Middle frontal gyrus (tissue), 1 donor: ENCODE measurements at regions not wholly inside any gene's neighbourhood (a gene's known extent, or its start where the extent isn't known, plus 50 kb on each side); places are given as distances from the start of the nearest gene placed in this dataset.
A peak's percentile ranks its signal among the peaks of the same experiment; 100 is the strongest.

Experiments
- DNase-seq: peaks from one replicate; pipeline ENCODE4 v3.0.0-alpha.2; 2015; ENCODE audit warnings: low spot score; ENCODE audit errors: extremely low spot score

- DNase-seq: no peak
Measured at GRCh38 chr2:206845877-206846276, 80.5 kb downstream of the FASTKD2 start.

DNA sequence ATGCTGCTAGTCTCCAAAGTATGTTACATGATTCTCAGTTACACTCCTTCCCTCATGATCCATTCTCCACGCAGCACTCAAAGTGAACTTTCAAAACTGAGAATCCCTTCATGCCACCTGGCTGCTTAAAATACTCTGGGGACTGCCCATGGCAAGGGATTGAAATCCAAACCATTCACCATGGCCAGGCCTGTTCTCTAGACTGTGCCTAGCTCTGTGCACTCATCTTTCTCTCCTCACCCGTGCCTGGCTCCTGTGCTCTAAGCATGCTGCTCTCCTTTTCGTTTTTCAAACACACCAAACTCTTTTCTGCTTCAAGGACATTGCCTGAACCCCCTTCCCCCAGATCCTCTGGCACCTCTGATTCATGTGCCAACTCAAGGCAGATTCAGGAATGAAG is 80.9 kb downstream of the FASTKD2 start:
- no peak for DNase-seq

DNA sequence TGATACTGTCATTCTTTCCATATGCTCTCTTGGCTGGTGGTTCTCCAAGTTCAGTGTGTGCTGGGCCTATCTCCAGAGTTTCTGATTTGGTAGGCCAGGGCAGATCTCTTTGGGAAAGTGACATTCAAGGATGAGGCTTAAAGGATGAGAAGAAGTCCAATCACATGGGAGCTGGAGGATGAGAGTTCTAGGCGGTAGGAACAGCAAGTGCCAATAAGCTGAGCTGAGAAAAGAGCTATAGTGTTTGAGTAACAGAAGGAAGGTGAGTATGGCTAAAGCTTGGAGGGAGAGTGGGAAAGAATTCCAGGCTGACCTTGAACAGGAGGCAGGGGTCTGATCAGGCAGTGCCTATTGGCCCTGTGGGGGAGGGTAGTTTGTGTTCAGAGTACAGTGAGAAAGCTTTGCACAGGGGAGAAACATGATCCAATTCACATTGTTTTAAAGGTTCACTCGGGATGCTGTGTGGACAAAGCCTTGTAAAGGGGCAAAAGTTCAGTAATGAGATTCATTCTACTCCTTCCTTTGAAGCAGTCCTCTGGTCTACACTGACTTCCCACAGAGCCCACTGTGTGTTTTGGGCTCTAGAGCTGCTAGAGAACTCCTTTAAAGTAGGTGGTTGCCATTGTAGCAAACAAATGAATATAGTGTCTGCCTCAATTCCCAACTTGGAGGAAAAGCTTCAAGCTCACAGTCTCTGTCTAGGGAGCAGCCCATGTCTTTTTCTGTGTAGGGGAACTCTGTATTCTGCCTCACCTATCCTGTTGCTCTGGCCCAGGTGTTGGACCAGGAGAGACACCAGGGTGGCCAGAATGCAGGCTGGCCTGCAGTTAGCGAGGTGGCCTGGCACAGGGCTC is 81.8 kb downstream of the FASTKD2 start:
- no peak for DNase-seq

- no peak for DNase-seq
Measured at GRCh38 chr2:206850369-206850768, 85.0 kb downstream of the FASTKD2 start.

DNA sequence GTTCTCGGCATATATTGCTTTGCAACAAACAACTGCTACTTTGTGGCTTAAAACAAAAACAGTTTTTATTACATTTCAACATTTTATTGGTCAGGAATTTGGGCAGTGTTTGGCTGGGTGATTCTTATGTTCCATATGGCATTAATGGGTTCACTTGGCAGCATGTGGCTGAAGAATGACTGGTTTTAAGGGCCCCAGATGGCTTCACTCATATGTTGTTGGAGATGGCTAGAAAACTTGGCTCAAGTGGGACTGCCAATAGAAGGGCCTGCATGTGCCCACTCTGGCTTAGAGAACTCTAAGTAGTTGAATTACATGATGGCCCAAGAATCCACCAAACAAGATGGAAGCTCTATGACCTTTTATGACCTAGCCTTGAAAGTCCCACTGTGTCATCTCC is 86.1 kb downstream of the FASTKD2 start:
- no peak for DNase-seq

DNA sequence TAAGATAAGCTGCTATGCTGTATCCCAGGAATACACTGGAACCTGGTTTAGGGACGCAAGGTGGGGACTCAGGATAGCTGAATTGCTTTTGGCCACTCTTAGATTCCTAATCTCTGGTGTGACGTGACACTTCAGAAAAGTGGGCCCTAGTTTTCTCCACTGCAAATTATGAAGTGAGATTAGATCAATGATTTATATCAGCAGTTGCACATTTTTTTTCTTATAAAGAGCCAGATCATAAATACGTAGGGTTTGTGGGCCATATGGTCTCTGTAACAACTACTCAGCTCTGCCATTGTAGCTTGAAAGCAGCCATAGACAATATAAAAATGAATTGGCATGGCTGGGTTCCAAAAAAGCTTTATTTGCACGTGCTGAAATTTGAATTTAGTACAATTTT is 85.4 kb upstream of the CPO start:
- no peak for DNase-seq

GRCh38 chr2:206855585-206856433 is 83.5 kb upstream of the CPO start:
- no peak for DNase-seq

DNA sequence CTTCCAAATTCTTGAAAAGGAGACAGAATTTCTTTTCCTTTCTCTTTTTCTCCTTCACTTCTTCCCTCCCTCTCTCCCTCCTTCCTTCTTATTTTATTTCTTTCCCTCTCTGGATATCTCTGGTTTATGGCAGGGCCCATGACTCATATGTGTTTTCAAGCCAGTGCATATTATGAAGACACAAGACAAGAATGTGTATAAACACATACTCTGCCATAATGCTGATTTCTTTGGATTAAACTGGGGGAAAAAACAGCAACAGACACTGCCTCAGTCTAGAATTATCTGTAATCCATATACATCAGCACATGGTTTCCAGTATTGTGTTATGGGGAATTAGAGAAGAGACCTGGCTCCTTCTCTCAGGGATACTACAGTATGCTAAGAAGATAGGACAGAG is 82.8 kb upstream of the CPO start:
- DNase-seq: no peak

DNA sequence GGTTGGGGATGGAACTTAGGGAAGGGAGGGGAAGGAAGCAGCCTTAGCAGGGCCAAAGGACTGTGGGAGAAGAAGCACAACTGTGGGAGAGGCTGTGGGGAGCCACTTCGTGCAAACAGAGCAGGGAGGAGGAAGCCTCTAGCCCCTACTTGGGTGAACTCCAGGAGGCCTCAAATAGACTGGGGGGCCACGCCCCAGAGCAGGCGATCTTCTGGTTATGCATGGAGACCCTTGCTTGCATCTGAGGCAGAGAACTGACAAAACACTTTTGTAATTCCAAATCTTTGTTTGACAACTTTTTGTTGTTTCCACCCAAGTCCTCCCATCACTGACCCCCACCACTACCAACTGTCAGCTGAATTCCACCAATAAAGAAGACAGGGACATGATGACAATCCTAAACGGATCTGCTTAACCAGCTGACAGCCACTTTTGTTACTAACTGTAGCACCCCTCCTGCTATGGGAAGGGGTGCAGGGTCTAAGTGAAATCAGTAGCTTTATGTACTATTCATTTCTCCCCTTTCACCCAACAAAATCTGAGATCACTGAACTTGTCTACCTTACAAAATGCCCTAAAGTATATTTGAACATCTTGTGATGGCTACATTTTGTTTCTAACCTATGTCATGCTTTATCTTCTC is 80.5 kb upstream of the CPO start:
- no peak for DNase-seq

DNA sequence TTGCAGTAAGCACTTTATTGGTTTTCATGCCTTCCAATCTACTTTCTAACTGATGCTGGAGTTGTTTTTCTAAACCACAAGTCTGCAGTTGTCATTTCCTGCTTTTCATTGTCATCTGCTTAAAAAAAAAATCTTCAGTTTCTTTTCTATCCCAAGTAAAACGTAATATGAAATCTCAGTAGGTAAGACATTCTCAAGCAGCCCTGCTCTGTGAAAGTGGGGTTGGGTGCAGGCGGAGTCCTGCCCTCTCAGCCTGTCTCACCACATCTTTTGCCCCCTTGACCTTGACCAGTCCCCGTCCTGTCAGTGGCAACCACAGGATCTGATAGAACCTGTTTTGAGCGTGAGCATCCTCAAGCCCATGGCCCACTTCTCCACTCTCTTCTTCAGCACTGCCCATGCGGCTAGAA is 80.0 kb upstream of the CPO start:
- no peak for DNase-seq

GRCh38 chr2:206863196-206863595 is 76.1 kb upstream of the CPO start:
- no peak for DNase-seq

DNA sequence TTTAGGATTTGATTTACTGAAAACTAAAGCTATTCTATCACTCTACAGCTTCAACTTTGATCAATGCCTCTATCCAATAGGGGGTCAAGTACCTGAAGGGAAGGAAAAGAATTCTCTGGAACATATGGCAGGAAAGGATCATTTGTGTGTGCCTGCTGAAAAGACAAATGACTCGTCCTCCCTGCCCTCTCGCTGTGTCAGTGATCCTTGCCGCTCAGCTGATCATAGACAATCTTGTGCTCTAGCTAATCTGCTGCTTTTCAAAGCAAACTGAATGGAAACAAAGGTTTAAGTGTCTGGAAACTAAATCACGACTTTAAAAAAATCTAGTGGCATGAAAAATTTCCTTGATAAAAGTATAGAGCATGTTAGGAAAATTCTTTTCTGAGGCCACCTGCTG is 75.6 kb upstream of the CPO start:
- DNase-seq: no peak

- peak; percentile 58 for DNase-seq
Measured at GRCh38 chr2:206867006-206867405, 72.3 kb upstream of the CPO start.

- no peak for DNase-seq
Measured at GRCh38 chr2:206869824-206870495, 69.4 kb upstream of the CPO start.

GRCh38 chr2:206873423-206873822 is 65.9 kb upstream of the CPO start:
- no peak for DNase-seq

DNA sequence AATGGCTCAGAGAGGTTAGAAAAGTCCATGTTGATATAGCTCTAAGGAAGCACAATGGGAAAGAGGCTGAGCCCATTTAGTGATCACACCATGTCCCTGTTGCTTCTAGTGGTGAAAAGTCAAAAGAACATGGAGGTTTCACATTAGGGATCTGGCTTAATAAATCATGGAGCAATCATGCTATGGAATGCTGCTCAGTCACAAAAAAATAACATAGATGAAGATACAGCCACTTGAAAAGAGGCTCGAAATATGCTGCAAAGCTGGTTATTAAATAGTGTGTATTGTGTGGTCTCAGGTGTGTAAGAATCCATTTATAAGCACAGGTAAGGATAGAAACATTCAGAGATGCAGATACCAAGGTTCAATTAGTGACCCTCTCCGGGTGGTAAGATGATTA is 63.6 kb upstream of the CPO start:
- no peak for DNase-seq

- no peak for DNase-seq
Measured at GRCh38 chr2:206876216-206876860, 63.0 kb upstream of the CPO start.

DNA sequence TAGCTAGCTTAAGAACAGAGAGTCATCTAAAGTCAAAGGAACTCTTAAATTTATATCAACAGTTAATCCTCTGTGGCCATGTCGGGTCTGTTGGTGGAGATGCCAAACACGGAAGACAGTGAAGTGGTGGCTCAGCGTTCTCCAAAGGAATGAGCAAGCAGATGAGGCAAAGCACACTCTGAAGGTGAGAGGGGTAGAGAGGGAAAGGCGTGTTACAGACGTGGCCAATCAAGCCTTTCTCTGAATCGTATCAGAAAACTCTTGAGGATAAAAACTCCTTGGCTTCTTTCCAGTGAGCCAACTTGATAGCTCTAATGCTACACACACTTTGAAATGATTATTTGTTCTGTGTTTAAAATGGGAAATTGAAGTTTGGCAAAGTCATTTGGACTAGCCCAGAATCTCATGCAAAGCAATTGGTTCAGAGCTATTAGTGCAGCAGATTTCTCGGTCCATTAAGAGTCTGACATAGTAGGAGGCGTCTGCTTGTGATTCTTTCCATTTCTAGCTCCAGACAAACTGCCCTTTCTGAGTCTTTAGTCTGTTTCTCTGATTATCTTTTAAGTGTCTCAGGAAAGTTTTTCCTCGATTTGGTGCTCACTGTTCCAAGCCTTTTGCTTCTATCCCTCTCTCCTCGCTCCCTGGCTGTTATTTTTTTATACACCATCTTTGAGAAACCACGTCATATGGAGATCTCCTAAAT is 57.5 kb upstream of the CPO start:
- no peak for DNase-seq

GRCh38 chr2:206886696-206887095 is 52.6 kb upstream of the CPO start:
- DNase-seq: no peak

GRCh38 chr2:206887745-206888144 is 51.6 kb upstream of the CPO start:
- no peak for DNase-seq
